ENCODE measurements at regions not wholly inside any gene's neighbourhood (a gene's known extent, or its start where the extent isn't known, plus 50 kb on each side); places are given as distances from the start of the nearest gene placed in this dataset.
"Not testable (repeated sequence)": the region's sequence is repeated elsewhere in the genome, so short reads cannot be mapped to it uniquely, and the experiment has no call there.

- DNase-seq = peak in 6 of 56 donors; percentile 3 to 52 (median 22)
Observed at GRCh38 chr7:3094701-3095445, 51.2 kb upstream of the CARD11 start.

GRCh38 chr7:3097734-3098133, 54.1 kb upstream of the CARD11 start:
- DNase-seq = no peak

GRCh38 chr7:3102159-3102558, 58.5 kb upstream of the CARD11 start:
- DNase-seq = no peak

- DNase-seq = no peak
Observed at GRCh38 chr7:3103614-3104398, 60.1 kb upstream of the CARD11 start.

- no peak for DNase-seq
Observed at GRCh38 chr7:3105856-3106255, 62.2 kb upstream of the CARD11 start.

- DNase-seq = no peak
Observed at GRCh38 chr7:3106361-3106826, 62.7 kb upstream of the CARD11 start.

- no peak for DNase-seq
Observed at GRCh38 chr7:3107228-3107763, 63.6 kb upstream of the CARD11 start.

- no peak for DNase-seq
Observed at GRCh38 chr7:3107889-3108570, 64.4 kb upstream of the CARD11 start.

- no peak for DNase-seq
Observed at GRCh38 chr7:3109311-3109915, 65.7 kb upstream of the CARD11 start.

- no peak for DNase-seq
Observed at GRCh38 chr7:3112479-3113134, 68.9 kb upstream of the CARD11 start.

- no peak for DNase-seq
Observed at GRCh38 chr7:3114917-3115316, 71.2 kb upstream of the CARD11 start.

- DNase-seq = no peak
Observed at GRCh38 chr7:3117081-3117480, 73.4 kb upstream of the CARD11 start.

- no peak for DNase-seq
Observed at GRCh38 chr7:3117488-3118231, 74.0 kb upstream of the CARD11 start.

- not testable (repeated sequence) for DNase-seq
Observed at GRCh38 chr7:3119352-3119927, 75.8 kb upstream of the CARD11 start.

- no peak for DNase-seq
Observed at GRCh38 chr7:3119963-3120362, 76.3 kb upstream of the CARD11 start.

GRCh38 chr7:3120513-3120912, 76.8 kb upstream of the CARD11 start:
- no peak for DNase-seq

GRCh38 chr7:3128857-3129490, 85.3 kb upstream of the CARD11 start:
- no peak for DNase-seq

- no peak for DNase-seq
Observed at GRCh38 chr7:3133811-3134385, 90.2 kb upstream of the CARD11 start.

- no peak for DNase-seq
Observed at GRCh38 chr7:3134745-3135144, 91.1 kb upstream of the CARD11 start.
